ENCODE measurements at regions not wholly inside any gene's neighbourhood (a gene's known extent, or its start where the extent isn't known, plus 50 kb on each side); places are given as distances from the start of the nearest gene placed in this dataset.

DNA sequence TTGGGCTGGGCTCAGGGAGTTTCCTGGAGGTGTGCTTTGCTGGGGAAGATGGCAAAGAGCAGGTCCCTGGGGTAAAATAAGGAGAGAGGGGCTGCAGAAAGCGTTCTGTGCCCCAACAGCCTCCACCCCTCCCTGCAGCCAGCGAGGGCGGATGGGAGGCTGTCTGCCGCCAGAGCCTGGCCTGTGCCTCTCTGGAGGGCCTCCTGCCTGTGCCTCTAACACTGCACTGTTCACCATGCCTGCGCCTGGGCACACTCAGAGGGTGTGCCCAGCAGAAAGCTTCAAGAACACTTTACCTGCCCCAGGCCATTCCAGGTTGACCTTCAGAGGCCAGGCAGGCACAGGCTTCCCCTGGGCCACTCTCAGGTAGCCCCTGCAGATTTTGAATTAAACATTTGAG is 77.7 kb upstream of the KLF13 start:
- no peak for TF ChIP-seq CTCF (IDR thresholded peaks at IDR 0.05)
- TF ChIP-seq POLR2AphosphoS5 (IDR thresholded peaks at IDR 0.05), result no peak

Measured in transverse colon (tissue), 4 donors.